ENCODE measurements at regions not wholly inside any gene's neighbourhood (a gene's known extent, or its start where the extent isn't known, plus 50 kb on each side); places are given as distances from the start of the nearest gene placed in this dataset.

GRCh38 chr1:230540421-230541155 is 101.7 kb upstream of the COG2 start (continued):
- TF ChIP-seq TSHZ1 (tag by site-specific recombination; IDR thresholded peaks at IDR 0.05; ENCODE audit: borderline replicate concordance) (no peak), PATZ1 (tag by site-specific recombination; IDR thresholded peaks at IDR 0.05) (no peak), ZNF645 (tag by site-specific recombination; IDR thresholded peaks at IDR 0.05) (no peak)
- TF ChIP-seq, protein P1, sequence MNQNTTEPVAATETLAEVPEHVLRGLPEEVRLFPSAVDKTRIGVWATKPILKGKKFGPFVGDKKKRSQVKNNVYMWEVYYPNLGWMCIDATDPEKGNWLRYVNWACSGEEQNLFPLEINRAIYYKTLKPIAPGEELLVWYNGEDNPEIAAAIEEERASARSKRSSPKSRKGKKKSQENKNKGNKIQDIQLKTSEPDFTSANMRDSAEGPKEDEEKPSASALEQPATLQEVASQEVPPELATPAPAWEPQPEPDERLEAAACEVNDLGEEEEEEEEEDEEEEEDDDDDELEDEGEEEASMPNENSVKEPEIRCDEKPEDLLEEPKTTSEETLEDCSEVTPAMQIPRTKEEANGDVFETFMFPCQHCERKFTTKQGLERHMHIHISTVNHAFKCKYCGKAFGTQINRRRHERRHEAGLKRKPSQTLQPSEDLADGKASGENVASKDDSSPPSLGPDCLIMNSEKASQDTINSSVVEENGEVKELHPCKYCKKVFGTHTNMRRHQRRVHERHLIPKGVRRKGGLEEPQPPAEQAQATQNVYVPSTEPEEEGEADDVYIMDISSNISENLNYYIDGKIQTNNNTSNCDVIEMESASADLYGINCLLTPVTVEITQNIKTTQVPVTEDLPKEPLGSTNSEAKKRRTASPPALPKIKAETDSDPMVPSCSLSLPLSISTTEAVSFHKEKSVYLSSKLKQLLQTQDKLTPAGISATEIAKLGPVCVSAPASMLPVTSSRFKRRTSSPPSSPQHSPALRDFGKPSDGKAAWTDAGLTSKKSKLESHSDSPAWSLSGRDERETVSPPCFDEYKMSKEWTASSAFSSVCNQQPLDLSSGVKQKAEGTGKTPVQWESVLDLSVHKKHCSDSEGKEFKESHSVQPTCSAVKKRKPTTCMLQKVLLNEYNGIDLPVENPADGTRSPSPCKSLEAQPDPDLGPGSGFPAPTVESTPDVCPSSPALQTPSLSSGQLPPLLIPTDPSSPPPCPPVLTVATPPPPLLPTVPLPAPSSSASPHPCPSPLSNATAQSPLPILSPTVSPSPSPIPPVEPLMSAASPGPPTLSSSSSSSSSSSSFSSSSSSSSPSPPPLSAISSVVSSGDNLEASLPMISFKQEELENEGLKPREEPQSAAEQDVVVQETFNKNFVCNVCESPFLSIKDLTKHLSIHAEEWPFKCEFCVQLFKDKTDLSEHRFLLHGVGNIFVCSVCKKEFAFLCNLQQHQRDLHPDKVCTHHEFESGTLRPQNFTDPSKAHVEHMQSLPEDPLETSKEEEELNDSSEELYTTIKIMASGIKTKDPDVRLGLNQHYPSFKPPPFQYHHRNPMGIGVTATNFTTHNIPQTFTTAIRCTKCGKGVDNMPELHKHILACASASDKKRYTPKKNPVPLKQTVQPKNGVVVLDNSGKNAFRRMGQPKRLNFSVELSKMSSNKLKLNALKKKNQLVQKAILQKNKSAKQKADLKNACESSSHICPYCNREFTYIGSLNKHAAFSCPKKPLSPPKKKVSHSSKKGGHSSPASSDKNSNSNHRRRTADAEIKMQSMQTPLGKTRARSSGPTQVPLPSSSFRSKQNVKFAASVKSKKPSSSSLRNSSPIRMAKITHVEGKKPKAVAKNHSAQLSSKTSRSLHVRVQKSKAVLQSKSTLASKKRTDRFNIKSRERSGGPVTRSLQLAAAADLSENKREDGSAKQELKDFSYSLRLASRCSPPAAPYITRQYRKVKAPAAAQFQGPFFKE (tag by site-specific recombination; IDR thresholded peaks at IDR 0.05; ENCODE audit: borderline replicate concordance) = no peak
- TF ChIP-seq, protein P2, sequence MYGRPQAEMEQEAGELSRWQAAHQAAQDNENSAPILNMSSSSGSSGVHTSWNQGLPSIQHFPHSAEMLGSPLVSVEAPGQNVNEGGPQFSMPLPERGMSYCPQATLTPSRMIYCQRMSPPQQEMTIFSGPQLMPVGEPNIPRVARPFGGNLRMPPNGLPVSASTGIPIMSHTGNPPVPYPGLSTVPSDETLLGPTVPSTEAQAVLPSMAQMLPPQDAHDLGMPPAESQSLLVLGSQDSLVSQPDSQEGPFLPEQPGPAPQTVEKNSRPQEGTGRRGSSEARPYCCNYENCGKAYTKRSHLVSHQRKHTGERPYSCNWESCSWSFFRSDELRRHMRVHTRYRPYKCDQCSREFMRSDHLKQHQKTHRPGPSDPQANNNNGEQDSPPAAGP (tag by site-specific recombination; IDR thresholded peaks at IDR 0.05) = no peak

DNA sequence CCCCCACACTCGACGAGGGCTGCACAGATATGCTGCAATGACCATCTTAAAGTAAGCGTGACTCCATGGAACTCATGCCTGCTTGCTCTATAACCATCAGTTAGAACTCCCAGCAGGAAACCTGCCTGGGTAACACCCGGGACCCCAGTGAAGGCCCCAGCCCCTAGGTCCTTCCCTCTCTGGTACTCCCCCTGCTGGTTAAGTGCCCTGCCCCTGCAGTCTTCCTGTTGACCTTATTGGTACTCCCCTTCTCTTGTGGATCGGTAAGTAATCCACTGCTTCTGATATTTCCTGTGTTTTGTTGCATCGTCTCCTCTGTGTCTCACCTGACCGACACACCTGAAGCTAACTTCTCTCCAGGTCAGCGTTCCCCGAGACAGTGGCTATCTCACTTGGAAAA is 104.8 kb upstream of the COG2 start:
- Histone ChIP-seq H3K9me3 (ENCODE audit: control insufficient read depth, insufficient read depth, low read depth, low read length) (0 out of 2 replicates have a peak, but pooled peaks cover 3% of the 10 kb centered on the region), H3K27ac (ENCODE audit: extremely low read depth, low read depth, low read length) (no peak overlapping the region), H3K4me3 (ENCODE audit: low read depth, low read length) (no peak overlapping the region), H3K36me3 (ENCODE audit: control insufficient read depth in 2 of 2, insufficient read depth in 1 of 2, low read length in 2 of 2) (no peaks in the 10 kb centered on the region), H3K4me1 (ENCODE audit: control insufficient read depth, insufficient read depth, low read length) (no peaks in the 10 kb centered on the region)
- POLR2A ChIA-PET = no interaction called here
- CTCF ChIA-PET = interaction anchor here (1.1 kb wide), 1 partner anchor 109 kb away, joined by 3 read pairs; no protein-coding TSS in a partner anchor
- no peak for TF ChIP-seq ZNF274 (IDR thresholded peaks at IDR 0.05; ENCODE audit: low read length)
- TF ChIP-seq ZNF274 (tag by site-specific recombination; IDR thresholded peaks at IDR 0.05; ENCODE audit: borderline replicate concordance) = no peak
- TF ChIP-seq ZNF155 (tag by site-specific recombination; IDR thresholded peaks at IDR 0.05) = no peak
- no peak for TF ChIP-seq GLIS2 (tag by site-specific recombination; IDR thresholded peaks at IDR 0.05)
- no peak for TF ChIP-seq ZNF777 (tag by site-specific recombination; IDR thresholded peaks at IDR 0.05; ENCODE audit: borderline replicate concordance)
- no peak for TF ChIP-seq ZNF266 (tag by site-specific recombination; IDR thresholded peaks at IDR 0.05; ENCODE audit: low read depth)
- TF ChIP-seq ZNF747 (tag by site-specific recombination; IDR thresholded peaks at IDR 0.05) = no peak
- TF ChIP-seq PRDM1 (tag by site-specific recombination; IDR thresholded peaks at IDR 0.05) = no peak
- no peak for TF ChIP-seq ZBTB1 (tag by site-specific recombination; IDR thresholded peaks at IDR 0.05)
- no peak for TF ChIP-seq ZNF2 (tag by site-specific recombination; IDR thresholded peaks at IDR 0.05)
- TF ChIP-seq ZBTB48 (tag by site-specific recombination; IDR thresholded peaks at IDR 0.05) = no peak
- TF ChIP-seq ZNF324 (tag by site-specific recombination; IDR thresholded peaks at IDR 0.05) = no peak
- TF ChIP-seq, protein P3, sequence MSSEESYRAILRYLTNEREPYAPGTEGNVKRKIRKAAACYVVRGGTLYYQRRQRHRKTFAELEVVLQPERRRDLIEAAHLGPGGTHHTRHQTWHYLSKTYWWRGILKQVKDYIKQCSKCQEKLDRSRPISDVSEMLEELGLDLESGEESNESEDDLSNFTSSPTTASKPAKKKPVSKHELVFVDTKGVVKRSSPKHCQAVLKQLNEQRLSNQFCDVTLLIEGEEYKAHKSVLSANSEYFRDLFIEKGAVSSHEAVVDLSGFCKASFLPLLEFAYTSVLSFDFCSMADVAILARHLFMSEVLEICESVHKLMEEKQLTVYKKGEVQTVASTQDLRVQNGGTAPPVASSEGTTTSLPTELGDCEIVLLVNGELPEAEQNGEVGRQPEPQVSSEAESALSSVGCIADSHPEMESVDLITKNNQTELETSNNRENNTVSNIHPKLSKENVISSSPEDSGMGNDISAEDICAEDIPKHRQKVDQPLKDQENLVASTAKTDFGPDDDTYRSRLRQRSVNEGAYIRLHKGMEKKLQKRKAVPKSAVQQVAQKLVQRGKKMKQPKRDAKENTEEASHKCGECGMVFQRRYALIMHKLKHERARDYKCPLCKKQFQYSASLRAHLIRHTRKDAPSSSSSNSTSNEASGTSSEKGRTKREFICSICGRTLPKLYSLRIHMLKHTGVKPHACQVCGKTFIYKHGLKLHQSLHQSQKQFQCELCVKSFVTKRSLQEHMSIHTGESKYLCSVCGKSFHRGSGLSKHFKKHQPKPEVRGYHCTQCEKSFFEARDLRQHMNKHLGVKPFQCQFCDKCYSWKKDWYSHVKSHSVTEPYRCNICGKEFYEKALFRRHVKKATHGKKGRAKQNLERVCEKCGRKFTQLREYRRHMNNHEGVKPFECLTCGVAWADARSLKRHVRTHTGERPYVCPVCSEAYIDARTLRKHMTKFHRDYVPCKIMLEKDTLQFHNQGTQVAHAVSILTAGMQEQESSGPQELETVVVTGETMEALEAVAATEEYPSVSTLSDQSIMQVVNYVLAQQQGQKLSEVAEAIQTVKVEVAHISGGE (tag by site-specific recombination; conservative IDR thresholded peaks at IDR 0.05; ENCODE audit: low read depth) = no peak
